ENCODE measurements at regions not wholly inside any gene's neighbourhood (a gene's known extent, or its start where the extent isn't known, plus 50 kb on each side); places are given as distances from the start of the nearest gene placed in this dataset.
"Not testable (repeated sequence)": the region's sequence is repeated elsewhere in the genome, so short reads cannot be mapped to it uniquely, and the experiment has no call there.

GRCh38 chr6:134797400-134798113 lies 152.3 kb downstream of the ALDH8A1 start:
- H4K20me1 ChIP-seq = no peaks in the 10 kb centered on the region
- no peak overlapping the region for H3K4me3 ChIP-seq
- no peaks in the 10 kb centered on the region for H3K4me1 ChIP-seq
- no peak overlapping the region for H3K4me2 ChIP-seq
- no peak for TF ChIP-seq Cebpa-rat (IDR thresholded peaks at IDR 0.05)
- no peak overlapping the region for H3K27ac ChIP-seq
- H3K36me3 ChIP-seq = no peaks in the 10 kb centered on the region
- no peaks in the 10 kb centered on the region for H3K27me3 ChIP-seq
- peaks cover 11 to 24% (median 17%) of the 10 kb centered on the region in 11 experiments for H3K9me3 ChIP-seq (replicated peaks in 1 of 11)
- H3K9ac ChIP-seq = no peak overlapping the region

DNA sequence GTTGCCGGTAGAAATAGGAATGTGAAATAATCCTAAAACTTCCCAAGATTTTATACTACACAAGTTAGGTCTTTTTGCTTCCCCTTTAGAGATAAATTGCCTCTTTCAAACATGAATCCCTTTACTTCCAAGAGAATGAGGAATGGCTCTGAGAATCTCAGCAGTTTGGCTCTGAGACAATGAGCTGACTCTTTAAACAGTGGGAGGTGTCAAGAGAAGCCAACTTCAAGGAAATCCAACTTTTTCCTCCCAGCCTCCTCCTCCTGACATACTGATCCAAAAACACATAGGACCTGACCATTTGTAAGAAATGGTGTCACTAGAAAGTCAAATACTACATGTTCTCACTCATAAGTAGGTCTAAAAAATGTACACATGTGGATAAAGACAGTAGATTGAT lies 154.2 kb downstream of the ALDH8A1 start:
- H3K9ac ChIP-seq = no peak overlapping the region
- H3K4me3 ChIP-seq = no peak overlapping the region
- no peak overlapping the region for H3K27ac ChIP-seq
- H3K4me1 ChIP-seq = no peaks in the 10 kb centered on the region
- peaks cover 29 to 43% (median 35%) of the 10 kb centered on the region in 11 experiments for H3K9me3 ChIP-seq (replicated peaks in 1 of 11)
- H3K27me3 ChIP-seq = no peaks in the 10 kb centered on the region
- H3K4me2 ChIP-seq = no peak overlapping the region
- H4K20me1 ChIP-seq = no peaks in the 10 kb centered on the region
- no peaks in the 10 kb centered on the region for H3K36me3 ChIP-seq
- no peak for TF ChIP-seq Cebpa-rat (IDR thresholded peaks at IDR 0.05)

DNA sequence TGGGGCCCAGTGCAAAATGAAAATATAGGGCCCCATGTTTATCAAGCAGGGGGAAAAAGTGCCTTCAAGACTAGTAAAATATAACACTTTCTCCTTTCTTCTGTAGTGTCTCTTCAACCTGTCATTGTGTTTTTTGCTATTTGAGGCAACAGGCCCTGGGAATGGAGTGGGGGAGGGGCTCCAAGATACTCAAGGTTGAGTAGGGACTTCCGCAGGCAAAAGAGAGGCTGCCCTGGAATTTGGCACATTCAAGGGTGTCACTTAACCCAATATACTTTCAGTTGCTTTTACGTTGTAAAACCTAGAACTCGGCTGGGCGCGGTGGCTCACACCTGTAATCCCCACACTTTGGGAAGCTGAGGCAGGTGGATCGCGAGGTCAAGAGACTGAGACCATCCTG lies 154.9 kb downstream of the ALDH8A1 start:
- no peak overlapping the region for H3K9ac ChIP-seq
- no peak overlapping the region for H3K4me2 ChIP-seq
- no peak overlapping the region for H3K27ac ChIP-seq
- no peaks in the 10 kb centered on the region for H4K20me1 ChIP-seq
- no peak for TF ChIP-seq Cebpa-rat (IDR thresholded peaks at IDR 0.05)
- H3K36me3 ChIP-seq = no peaks in the 10 kb centered on the region; a peak in 1 of 22 replicates
- H3K9me3 ChIP-seq (replicated peaks in 1 of 11) = peaks cover 36 to 50% (median 42%) of the 10 kb centered on the region in 11 experiments
- no peak overlapping the region for H3K4me3 ChIP-seq
- no peaks in the 10 kb centered on the region for H3K27me3 ChIP-seq
- no peaks in the 10 kb centered on the region for H3K4me1 ChIP-seq

GRCh38 chr6:134791243-134791843 lies 158.6 kb downstream of the ALDH8A1 start:
- H3K27me3 ChIP-seq, H3K9ac ChIP-seq, H3K4me3 ChIP-seq, H3K4me1 ChIP-seq, H3K27ac ChIP-seq, H3K4me2 ChIP-seq, H3K36me3 ChIP-seq, H4K20me1 ChIP-seq: not testable (repeated sequence)
- peaks cover 48 to 62% (median 53%) of the 10 kb centered on the region in 11 experiments for H3K9me3 ChIP-seq (replicated peaks in 1 of 11)

DNA sequence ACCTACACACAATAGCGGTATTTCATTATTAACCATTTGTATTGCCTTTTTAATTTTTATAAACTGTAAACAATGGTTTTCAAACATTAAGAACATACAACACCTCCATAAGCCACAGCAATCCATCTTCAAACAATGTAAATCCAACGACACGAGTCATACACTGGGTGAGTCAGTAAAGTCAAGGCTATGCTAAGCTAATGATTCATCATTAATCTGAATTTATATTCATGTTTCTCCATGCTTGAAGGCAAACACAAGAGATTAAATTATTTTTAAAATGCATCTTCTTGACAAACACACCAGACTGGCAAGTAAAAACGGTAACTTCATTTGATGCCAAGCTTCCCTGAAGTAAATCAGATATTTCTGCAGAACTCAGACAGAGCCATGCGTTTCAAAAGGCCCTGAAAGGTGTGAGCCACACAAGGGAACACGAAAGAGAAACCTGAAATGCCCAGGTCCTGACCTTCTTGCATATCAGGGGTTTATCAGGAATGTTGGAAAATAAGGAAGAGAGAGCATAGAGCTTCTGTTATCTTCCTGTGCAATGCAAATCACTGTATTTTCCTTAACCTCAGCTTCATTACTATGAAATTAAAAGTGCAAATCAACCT lies 162.5 kb downstream of the ALDH8A1 start:
- no peaks in the 10 kb centered on the region for H4K20me1 ChIP-seq
- H3K9ac ChIP-seq = no peak overlapping the region
- H3K4me3 ChIP-seq = no peak overlapping the region
- H3K4me1 ChIP-seq = no peaks in the 10 kb centered on the region
- no peak overlapping the region for H3K27ac ChIP-seq
- H3K27me3 ChIP-seq = no peaks in the 10 kb centered on the region
- no peak overlapping the region for H3K4me2 ChIP-seq
- no peak for TF ChIP-seq Cebpa-rat (IDR thresholded peaks at IDR 0.05)
- no peaks in the 10 kb centered on the region; a peak in 1 of 22 replicates for H3K36me3 ChIP-seq
- H3K9me3 ChIP-seq (replicated peaks in 1 of 11) = peaks cover 34 to 36% (median 35%) of the 10 kb centered on the region in 11 experiments

DNA sequence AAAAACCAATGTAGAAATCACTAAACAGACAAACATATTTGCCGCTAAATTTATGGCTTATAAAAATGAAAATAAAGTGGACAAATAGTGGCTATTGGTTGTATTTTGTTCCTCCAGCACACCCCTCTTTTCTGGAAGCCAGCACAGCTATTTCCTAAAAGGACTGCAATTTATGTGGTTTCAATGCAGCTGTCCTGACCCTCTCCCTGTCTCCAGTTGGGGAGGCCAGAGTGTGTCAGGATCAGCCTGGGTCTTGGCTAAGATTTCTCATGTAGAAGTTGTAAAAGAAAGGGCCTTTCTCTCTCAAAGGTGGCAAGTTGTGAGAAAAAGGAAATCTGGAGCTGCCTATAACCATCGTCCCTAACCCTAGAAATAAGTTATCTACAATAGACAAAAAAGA lies 165.6 kb downstream of the ALDH8A1 start:
- Histone ChIP-seq H3K27me3 (no peaks in the 10 kb centered on the region), H3K4me1 (no peaks in the 10 kb centered on the region), H3K4me3 (no peak overlapping the region), H3K36me3 (no peaks in the 10 kb centered on the region), H3K9ac (no peak overlapping the region), H3K4me2 (no peak overlapping the region), H3K27ac (no peak overlapping the region), H3K9me3 (replicated peaks in 1 of 11) (peaks cover 10 to 26% (median 12%) of the 10 kb centered on the region in 11 experiments), H4K20me1 (no peaks in the 10 kb centered on the region)
- no peak for TF ChIP-seq Cebpa-rat (IDR thresholded peaks at IDR 0.05)

- Histone ChIP-seq H3K9ac (no peak overlapping the region), H3K36me3 (no peaks in the 10 kb centered on the region), H3K27ac (no peak overlapping the region), H3K4me3 (no peak overlapping the region), H3K9me3 (replicated peaks in 1 of 11) (peaks cover 27 to 44% (median 38%) of the 10 kb centered on the region in 11 experiments), H3K4me1 (no peaks in the 10 kb centered on the region), H3K27me3 (no peaks in the 10 kb centered on the region), H3K4me2 (no peak overlapping the region), H4K20me1 (no peaks in the 10 kb centered on the region)
- TF ChIP-seq Cebpa-rat (IDR thresholded peaks at IDR 0.05) = no peak
These were observed 171.5 kb downstream of the ALDH8A1 start for GRCh38 chr6:134778431-134778830.

GRCh38 chr6:134774201-134774638 lies 175.7 kb downstream of the ALDH8A1 start:
- H4K20me1 ChIP-seq = no peaks in the 10 kb centered on the region
- H3K27ac ChIP-seq = no peak overlapping the region
- H3K27me3 ChIP-seq = no peaks in the 10 kb centered on the region
- H3K4me2 ChIP-seq = no peak overlapping the region
- no peak overlapping the region for H3K4me3 ChIP-seq
- TF ChIP-seq Cebpa-rat (IDR thresholded peaks at IDR 0.05) = no peak
- 0 out of 20 replicates have a peak, but pooled peaks cover 0 to 2% (median 0%) of the 10 kb centered on the region in 10 experiments for H3K4me1 ChIP-seq
- H3K36me3 ChIP-seq = no peaks in the 10 kb centered on the region
- H3K9me3 ChIP-seq (replicated peaks in 1 of 11) = peaks cover 17 to 33% (median 27%) of the 10 kb centered on the region in 11 experiments
- H3K9ac ChIP-seq = no peak overlapping the region

- no peak overlapping the region for H3K4me3 ChIP-seq
- peaks cover 0 to 9% (median 0%) of the 10 kb centered on the region in 10 experiments; a peak in 1 of 20 replicates for H3K4me1 ChIP-seq
- H3K36me3 ChIP-seq = no peaks in the 10 kb centered on the region
- TF ChIP-seq Cebpa-rat (IDR thresholded peaks at IDR 0.05) = no peak
- H4K20me1 ChIP-seq = no peaks in the 10 kb centered on the region
- no peaks in the 10 kb centered on the region for H3K27me3 ChIP-seq
- H3K9me3 ChIP-seq (replicated peaks in 1 of 11) = peaks cover 3 to 19% (median 13%) of the 10 kb centered on the region in 11 experiments; a peak in 20 of 22 replicates
- H3K4me2 ChIP-seq = no peak overlapping the region
- no peak overlapping the region for H3K27ac ChIP-seq
- no peak overlapping the region for H3K9ac ChIP-seq
These were observed 177.1 kb downstream of the ALDH8A1 start for GRCh38 chr6:134772671-134773360.
